ENCODE measurements at regions not wholly inside any gene's neighbourhood (a gene's known extent, or its start where the extent isn't known, plus 50 kb on each side); places are given as distances from the start of the nearest gene placed in this dataset.
"Not testable (repeated sequence)": the region's sequence is repeated elsewhere in the genome, so short reads cannot be mapped to it uniquely, and the experiment has no call there.

DNA sequence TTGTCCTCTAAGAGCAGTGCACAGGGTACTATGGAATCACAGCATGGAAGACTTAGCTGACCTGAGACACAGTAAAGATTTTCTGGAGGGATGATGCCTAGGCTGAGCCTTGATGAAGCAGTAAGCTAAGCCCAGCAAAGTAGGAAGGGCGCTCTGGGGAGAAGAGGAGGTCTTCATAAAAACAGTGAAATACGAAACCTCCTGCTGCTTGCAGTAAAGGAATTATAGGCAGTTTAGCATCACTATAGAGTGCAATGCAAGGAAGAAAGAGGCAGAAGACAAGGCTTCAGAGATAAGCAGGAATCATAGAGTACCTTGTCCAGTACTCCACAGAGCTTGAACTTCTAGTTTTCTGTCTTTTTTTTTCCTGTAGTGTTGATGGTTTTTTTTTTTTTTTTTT is 555.7 kb upstream of the CADM1 start:
- DNase-seq, result no peak

DNA sequence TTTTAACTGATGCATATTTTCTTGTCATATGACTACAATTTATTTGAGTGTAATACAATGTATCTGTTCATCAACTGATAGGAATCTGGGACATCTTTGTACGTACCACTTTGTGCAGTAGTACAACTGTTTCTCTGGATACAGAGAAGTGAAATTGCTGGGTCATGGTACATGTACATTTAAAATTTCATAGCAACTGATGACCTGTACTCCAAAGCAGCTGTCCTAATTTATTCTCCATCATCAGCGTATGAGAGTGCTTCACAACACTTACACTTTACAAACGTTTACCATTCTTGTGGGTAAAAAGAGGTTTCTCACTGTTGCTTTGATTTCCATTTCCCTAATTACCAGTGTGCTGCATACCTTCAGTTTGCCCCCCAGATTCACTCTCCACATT is 552.8 kb upstream of the CADM1 start:
- DNase-seq, result no peak

DNA sequence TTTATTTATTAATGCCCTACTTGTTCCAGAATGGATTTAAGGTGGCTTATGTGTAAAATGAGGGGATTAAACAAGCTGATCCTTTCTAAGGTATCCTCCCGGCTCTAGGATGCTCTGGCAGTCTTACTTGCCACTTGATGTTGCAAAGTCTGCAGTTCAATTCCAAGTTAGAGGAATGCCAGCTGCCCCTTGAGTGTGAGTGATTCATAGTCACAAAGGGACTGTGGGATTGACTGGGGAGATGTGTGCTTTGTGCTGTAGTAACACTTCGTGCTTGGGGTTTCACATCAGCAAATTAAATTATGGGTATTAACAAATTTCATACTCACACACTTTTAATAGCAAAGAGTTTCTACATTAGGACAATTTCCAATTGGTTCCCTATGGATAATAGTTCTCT is 550.8 kb upstream of the CADM1 start:
- DNase-seq, result no peak

DNA sequence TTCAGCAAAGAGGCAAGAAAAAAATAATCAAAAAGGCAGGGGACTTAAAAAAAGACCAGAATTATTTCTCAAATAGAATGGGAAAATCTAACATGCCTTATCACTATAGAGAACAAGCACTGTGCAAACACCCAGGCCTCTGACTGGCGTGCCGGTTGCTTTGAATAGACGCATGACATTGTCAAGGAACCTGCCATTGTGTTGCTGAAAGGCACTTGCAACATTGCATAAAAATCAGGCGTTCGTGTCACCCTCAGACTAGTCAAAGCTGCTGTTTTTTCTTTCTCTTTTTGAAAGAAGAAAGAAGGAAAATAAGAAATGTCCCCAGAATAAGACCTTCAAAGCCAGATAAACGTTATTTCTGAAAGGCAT is 549.3 kb upstream of the CADM1 start:
- peak; percentile 50 for DNase-seq

DNA sequence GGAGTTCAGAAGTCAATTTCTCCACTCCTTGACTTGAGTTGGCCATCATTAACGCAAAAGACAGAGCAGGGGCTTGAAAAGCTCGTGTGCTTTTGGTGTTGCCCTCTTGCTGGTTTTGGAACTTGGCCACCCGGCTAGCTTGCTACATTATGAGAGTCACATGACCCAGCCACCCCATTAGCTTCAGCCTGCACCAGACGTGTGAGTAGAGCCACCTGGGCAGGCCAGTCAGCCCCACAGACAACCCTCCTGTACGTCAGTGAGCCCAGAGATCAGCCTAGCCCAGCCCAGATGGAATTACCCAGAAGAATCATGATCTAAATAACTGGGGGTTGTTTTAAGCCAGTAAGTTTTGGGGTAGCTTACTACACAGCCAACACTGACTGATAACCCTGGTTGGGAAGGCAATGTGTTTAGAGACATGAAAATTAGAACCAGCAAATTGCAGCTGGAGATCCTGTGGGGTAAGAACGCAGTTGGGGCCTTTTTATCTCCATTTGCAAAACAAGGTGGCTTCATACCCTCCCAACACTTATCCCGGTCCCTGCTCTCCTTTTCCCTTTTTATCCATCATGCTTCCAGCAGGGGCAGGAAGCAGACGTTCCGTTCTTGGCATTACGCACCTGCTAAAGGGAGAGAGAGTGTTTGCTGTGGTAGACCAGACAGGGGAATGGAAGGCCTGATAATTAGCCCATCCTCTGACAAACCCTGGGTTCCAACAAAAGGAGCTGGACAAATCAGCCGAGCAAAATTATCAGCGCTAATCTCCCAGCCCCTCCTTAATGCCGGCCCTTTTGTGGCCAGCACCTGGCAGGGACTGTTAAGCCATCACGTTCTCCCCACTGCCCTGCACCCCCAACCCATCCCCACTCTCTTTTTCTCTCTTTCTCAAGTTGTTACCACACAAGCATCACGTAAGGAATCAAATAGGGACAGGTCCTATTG is 548.7 kb upstream of the CADM1 start:
- peak; percentile 84 for DNase-seq

DNA sequence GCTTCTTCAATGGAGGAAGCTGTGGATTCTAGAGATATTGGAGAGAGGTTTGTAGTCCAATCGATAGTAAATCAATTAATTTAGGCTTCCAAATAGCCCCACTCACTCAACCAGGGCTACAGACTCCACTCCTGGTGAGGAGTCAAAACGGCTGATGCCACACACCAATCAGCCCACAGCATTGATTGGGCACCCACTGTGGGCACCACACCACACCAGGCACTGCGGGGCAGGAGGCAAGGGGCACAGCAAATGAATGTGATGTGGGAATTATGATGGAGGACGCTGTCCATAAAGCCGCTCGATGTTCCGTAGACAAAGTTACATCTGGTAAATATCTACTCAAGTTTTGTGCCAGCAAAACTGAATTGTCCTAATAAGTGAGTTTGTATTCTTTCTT is 547.3 kb upstream of the CADM1 start:
- DNase-seq, result no peak

DNA sequence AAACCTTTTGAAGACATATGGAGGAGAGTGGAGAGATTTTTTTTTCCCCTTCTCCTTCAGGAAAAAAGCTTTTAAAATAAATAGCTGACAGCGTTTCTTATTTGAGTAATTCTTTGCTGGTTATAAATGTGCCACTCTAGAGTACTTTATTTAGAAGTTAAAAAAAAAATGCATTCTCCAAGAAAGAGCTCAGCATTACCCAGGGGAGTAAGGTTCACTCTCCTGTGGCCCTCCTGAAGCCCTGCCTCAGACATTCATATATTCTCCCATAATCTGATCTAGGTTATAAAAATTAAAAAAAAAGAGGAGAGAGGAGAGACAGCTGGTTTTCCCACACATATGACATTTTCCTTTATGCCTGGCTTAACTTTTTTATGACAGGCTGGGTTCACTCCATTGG is 545.2 kb upstream of the CADM1 start:
- DNase-seq, result no peak

DNA sequence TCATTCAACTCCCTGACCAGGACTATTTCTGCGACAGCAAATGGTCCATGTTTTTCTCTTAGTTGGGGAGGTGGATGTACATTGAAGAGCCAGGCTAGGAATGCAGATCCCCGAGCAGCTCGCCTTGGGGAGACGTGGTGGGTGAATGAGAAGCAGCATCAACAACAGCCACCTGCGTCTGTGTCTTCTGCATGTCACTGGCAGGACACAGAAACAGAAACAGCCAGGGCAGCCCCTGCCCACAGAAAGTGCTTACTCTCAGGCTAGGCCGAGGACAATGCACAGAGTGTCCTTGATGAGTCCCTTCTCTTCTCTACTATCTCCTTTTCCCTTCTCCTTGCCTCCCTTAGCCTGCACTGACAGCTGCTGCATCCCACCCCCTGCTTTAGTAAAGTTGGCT is 541.9 kb upstream of the CADM1 start:
- no peak for DNase-seq

DNA sequence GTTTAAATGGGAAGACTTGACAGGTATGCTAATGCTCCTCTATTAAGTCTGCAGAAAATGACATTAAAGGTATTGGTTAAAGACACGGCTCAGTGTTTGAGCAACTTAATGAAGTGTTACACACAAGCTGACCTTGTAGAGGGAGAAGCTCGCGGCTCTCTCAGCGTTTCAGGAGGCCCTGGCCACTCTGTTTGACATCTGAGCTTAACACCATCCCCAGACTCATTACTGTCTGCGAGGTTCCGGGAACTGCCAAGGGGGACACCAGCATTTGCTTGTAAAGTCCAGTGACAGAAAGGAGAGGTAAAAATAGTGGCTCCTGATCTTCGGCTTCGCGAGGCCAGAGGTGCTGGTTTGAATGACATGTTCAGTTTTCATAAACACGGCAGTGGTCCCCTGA is 540.7 kb upstream of the CADM1 start:
- DNase-seq, result no peak

DNA sequence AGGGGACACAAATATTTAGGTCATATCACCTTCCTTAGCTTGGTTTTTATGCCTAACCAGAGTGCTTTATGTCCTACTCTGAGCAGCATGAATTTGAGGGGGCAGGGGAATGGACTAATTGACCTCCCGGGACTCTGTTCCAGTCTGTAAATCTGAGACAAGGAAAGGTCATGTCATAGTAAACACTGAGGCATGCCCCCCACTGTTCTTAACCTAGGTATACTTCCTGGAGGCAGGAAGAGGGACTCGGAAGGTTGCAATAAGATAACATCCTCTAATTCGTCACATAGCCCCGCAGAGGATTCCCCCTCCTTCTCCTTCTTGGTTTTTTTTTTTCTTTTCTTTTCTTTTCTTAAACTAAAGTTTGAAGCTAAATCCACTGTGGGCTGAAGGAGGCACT is 540.3 kb upstream of the CADM1 start:
- DNase-seq, result no peak

DNA sequence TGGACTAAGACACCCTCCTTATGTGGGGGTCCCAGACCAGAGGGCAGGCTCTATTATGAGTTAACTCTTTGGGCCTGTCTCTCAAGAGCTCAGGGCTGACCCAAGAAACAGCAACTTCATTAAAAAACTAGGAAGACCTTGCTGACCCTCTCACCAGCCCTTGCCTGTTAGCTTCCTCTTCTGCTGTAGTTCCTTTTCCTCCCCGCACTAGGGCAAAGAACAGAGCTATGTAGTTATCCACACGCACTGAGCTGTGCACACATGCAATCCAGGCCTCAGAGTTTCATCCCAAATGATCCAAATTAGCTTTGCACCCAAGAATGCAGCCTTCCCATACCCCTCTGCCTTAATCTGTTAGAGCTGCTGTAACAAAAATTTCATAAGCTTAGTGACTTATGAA is 539.6 kb upstream of the CADM1 start:
- no peak for DNase-seq

DNA sequence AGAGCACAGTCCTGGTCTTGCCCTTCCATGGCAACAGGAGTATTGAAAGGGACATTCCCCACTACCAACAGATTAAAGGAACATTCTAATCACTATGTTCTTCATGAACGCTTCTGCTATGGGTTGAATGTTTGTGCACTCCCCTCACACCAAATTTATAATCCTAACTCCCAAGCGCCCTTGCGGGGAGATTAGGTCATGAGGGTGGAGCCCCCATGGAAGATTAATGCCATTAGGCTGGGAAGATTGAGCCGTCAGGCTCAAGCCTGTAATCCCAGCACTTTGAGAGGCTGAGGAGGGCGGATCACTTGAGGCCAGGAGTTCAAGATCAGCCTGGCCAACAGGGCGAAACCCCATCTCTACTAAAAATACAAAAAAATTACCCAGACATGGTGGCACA is 538.8 kb upstream of the CADM1 start:
- not testable (repeated sequence) for DNase-seq

DNA sequence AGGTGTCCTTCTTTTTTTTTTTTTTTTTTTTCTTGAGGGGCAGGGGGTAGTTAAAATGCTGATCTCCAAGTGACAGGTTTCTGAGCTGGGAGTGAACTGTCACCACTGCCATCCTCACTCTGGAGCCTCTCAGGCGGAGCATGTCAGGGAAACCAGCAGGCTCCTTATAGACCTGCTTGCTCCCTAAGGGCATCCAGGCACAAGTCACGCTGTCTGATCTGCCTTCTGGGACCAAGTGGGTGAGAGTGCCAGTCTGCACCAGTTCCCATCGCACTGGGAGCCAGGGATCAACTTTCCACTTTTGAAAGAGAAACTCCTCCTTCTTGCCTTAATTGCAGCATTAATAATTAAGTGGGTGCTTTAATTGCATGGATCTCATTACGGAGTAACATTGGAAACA is 537.9 kb upstream of the CADM1 start:
- no peak for DNase-seq

DNA sequence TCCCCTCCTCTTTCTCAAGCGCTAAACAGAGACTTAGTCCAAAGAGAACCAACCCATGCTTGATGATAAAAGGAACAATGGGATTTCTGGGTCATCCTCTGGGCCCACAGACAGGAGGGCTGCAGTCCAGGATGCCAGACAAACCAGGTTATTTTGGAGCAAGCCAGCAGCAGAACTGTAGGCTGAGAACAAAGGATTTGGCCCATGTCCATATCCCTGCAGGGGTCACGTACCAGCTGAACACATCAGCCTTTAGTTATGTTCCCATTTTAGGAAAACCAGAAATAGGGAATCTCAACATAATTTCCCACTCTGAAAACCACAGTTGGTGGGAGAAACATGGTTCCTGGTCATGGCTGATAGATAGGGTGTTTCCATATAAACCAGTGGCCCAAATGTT is 533.6 kb upstream of the CADM1 start:
- peak; percentile 81 for DNase-seq

DNA sequence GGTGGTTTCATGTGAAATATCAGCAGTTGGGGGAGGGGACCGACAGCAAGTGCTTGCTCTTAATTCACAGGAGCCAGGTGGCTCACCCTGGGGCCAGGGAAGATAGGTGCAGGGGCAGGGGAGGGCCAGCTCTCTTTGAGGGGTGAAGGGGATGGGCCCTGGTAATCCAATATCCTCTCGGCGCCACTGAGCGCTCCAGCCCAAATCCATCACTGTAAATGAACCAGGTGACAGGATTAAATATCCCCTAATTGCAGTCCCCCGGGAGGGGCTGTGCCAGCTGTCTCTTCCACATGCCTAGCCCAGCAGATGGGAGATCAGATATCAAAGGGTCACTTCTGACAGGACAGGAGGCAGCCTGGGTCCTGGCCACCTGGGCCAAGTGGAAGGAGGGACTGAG is 531.8 kb upstream of the CADM1 start:
- DNase-seq, result peak; percentile 95

DNA sequence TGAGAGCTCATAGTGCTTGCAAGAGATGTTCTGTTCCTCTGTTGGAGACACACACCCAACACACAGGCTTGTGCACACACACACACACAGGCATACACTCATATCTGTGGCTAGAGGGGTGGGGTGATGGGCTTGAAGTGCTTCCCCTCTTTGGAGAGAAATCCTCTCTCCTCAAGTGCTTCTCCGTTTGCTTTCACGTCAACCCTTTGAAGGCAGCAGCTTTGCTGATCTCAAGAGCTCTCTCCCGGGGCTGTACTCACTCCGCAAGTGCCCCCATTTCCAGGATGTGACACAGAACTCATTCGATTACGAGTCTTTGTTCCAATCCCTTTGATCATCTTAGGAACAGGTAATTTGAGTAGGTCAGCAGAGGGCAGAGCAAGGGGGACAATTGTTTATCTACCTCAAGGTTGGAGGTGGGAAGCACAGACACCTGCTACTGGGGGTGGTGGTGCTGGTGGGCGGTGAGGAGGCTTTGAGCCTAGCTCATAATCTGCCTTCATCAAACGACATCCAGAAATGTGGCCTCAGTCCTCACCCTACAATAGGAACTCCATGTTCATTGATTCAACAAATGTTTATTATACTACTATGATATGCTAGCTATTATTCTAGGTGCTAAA is 529.8 kb upstream of the CADM1 start:
- DNase-seq, result no peak

DNA sequence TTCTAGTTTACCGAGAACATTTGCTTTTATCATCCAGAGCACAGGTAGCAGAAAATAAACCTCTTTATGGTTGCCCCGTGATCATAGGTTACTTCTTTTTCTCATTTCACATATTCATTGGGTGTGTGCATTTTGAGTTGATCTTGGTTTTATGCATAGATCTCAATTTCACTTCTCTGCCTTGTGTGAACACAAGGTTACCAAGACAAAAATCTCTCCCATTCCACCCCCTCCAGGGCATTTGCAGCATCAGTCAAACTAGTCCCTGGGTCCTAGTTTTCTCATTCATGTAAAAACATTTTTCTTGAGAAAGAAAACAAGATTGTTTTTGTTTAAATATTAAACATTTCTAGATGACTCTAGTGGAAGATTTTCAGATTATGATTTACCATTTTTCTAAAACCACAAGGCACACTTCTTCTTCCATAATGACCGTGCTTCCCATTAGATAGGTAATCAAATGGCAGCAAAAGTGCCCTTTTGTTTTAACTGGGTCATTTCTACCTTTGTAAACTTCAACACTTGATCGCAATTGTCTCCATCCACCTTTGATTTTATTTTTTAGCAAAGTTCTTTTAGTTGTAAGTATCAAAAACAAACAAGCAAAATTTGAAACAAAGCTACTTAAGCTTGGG is 526.6 kb upstream of the CADM1 start:
- DNase-seq, result no peak

DNA sequence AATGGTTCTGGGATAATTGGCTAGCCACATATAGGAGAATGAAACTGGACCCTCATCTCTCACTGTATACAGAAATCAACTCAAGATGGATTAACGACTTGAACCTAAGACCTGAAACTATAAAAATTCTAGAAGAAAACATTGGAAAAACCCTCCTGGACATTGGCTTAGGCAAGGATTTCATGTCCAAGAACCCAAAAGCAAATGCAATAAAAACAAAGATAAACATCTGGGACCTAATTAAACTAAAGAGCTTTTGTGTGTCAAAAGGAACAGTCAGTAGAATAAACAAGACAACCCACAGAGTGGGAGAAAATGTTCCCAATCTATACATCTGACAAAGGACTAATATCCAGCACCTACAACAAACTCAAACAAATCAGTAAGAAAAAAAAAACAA is 524.3 kb upstream of the CADM1 start:
- not testable (repeated sequence) for DNase-seq

DNA sequence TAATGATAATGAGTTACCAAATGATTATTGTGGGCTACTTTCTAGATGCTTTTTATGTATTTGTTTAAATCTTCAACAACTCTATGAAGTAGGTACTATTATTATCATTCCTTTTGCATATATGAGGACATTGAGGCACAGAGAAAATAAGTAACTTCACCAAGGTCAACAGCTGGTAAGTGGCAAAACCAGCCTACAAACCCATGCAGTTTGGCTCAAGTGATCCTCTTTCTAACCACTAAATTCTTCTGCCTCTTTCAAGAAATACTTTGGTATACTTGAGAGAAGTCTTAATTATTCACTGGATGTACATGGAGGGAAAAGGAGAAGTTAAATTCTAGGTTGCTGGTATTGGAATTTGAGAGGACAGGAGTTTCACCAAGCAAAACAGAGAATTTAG is 495.2 kb upstream of the CADM1 start:
- DNase-seq, result no peak

DNA sequence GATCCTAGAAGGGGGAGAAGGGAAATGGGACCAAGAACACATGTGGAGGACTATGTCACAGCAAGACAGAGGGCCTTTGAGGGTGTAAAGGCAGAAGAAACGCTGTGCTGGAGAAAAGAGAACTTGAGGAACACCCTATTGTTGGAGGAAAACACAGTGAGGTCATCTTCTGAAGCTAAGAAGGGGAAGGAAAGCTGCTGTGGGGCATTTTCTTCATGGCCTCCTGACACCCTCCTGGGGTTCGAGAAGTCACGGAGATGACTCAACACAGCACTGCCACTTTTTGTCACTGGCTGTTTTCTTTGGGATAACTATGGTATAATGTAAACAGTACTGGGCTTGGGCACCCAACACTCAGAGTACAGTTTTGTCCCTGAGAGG is 492.6 kb upstream of the CADM1 start:
- DNase-seq, result no peak

DNA sequence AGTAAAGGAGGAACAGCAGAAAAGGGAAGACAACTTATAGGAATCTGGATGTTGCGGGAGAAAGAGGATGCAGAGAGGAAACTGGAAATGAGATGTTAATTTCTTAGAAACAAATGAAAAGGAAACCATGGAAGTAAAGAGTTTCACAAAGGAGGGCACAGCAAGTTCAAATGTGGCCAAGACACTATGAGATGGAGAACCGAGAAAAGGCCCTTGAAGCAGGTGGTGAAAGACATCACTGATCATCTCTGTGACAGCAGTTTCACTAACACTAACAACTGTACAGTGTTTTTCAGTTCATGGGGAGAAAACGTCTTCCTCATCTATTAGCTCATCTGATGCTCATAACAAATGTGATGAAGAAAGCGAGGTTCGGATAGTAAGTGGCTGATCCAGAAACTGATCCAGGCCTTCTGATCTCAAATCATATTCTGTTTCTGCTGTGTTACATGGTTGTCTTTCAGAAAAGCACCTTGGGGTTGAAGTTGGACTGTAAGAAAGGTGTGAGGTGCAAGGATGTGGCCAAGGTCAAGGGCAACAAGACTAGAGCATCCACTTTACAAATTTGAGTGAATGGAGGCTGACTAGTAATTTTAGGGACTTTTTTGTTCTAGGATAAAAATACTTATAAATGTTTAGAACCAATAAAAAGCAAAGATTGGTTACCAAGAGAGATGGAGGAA is 492.1 kb upstream of the CADM1 start:
- DNase-seq, result no peak

DNA sequence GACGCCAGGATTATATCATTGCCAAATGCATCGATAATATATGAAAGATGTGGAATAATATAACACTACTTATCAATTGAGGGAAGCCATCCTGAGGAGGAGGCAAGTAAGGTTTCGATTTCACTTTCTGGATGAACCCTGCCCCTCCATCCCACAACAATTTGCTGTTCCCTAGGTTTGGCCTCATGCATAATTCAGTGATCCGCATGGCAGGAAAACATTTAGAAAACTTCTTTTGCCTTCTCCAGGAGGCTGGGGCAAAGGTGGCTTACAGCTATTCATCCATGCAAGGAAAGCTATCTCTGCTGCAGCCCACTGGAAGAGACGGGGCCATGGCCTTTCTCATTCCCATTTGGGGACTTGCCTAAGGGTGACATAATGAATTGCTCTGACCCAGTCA is 489.4 kb upstream of the CADM1 start:
- DNase-seq, result no peak

DNA sequence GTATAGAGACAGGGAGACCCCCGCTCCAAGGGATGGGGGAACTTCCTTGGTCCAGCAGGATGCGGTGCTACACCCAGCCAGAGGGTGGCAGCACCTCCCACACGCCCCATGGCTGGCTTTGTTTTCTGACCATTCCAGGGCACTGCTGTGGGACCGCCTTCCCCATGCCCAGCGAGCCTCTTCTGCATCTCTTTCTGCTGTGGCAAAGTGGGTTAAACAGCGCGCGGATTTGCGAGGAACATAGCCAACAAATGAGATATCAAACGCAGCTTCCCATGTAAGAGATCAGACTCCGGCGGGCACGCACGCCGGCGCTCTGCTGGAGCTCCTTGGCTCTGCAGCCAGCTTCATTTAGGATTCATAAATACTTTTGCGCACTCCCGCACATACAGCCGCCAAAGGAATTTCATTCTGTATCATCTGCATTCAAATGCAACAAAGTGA is 485.8 kb upstream of the CADM1 start:
- no peak for DNase-seq

DNA sequence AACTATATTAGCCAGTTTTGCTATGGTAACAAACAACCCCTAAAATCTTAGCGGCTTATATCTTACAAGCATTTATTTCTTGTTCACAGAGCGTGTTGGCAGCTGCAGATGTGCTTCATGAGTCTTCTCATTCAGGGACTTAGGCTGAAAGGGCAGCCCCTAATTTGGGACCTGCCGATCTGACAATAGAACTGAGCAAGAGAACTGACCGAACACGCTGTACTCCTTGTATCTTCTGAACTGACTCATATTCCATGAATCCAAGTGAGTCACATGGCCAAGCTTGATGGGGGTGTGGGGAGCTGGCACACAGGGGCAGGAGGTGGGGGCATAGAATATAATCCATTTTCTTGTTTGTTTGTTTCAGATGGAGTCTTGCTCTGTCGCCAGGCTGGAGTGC is 481.7 kb upstream of the CADM1 start:
- no peak for DNase-seq
